Heart right ventricle (tissue), 16 donors: ENCODE measurements at regions not wholly inside any gene's neighbourhood (a gene's known extent, or its start where the extent isn't known, plus 50 kb on each side); places are given as distances from the start of the nearest gene placed in this dataset.
"Not testable (repeated sequence)": the region's sequence is repeated elsewhere in the genome, so short reads cannot be mapped to it uniquely, and the experiment has no call there.

Experiments
- ATAC-seq, 8 donors: fragments of 200-7000 bp; cut with Tn5 transposase; one replicate each; pipeline ENCODE4 v1.9.1; 2020; ENCODE audit warnings: mild to moderate bottlenecking in 8 of 8, moderate library complexity in 8 of 8, moderate number of reproducible peaks in 1 of 8
- DNase-seq, 2 donors: peaks; one replicate each; pipeline ENCODE4 v3.0.0-alpha.2; 2020
- H3K27ac ChIP-seq, 10 donors: fragments of 200-600 bp; sonication (generic) in 2 of 10; one replicate each; pipeline versions ENCODE4 v1.5.0 to v1.8.0; 2020 to 2022; ENCODE audit warnings: mild to moderate bottlenecking in 3 of 10
- H3K27me3 ChIP-seq, 7 donors: fragments of 200-600 bp; one replicate each; pipeline ENCODE4 v1.8.0; 2021 to 2022; ENCODE audit warnings: mild to moderate bottlenecking in 2 of 7
- H3K36me3 ChIP-seq, 9 donors: fragments of 200-600 bp; sonication (generic) in 1 of 9; one replicate each; pipeline versions ENCODE4 v1.5.0 to v1.8.0; 2020 to 2022; ENCODE audit warnings: mild to moderate bottlenecking in 2 of 9
- H3K4me1 ChIP-seq, 9 donors: fragments of 200-600 bp; sonication (generic) in 1 of 9; one replicate each; pipeline versions ENCODE4 v1.5.0 to v1.8.0; 2020 to 2022; ENCODE audit warnings: mild to moderate bottlenecking in 4 of 9
- H3K4me3 ChIP-seq, 10 donors: fragments of 200-600 bp; sonication (generic) in 2 of 10; one replicate each; pipeline versions ENCODE4 v1.5.0 to v1.8.0; 2020 to 2022; ENCODE audit warnings: mild to moderate bottlenecking in 7 of 10, moderate library complexity in 2 of 10
- H3K9me3 ChIP-seq, 11 donors: fragments of 200-600 bp in 10 of 11; sonication (generic) in 2 of 11; one replicate each; pipeline versions ENCODE4 v1.5.0 to v1.8.0; 2013 to 2022; ENCODE audit warnings: mild to moderate bottlenecking in 2 of 11, control low read depth in 1 of 11, moderate library complexity in 1 of 11
- CTCF ChIP-seq, 9 donors: fragments of 200-600 bp; sonication (generic) in 2 of 9; IDR thresholded peaks; one replicate each; pipeline versions ENCODE4 v1.5.0 to v1.8.0; 2021 to 2022; ENCODE audit warnings: antibody characterized with exemption in 9 of 9, mild to moderate bottlenecking in 5 of 9, moderate library complexity in 1 of 9
- WGBS, 2 donors: extraction: QIAGEN DNeasy Blood & Tissue Kit; methylation state at CpG; one replicate each; pipeline ENCODE4 v1.1.7; 2013; ENCODE audit warnings: inconsistent platforms in 1 of 2; 5-methylcytosine and 5-hydroxymethylcytosine counted together
- intact Hi-C, 10 donors: fragments of 100-400 bp; cut with DNase I; formaldehyde crosslinking; loops; one replicate each; pipeline versions ENCODE4 v1.11.1 to v1.14.2; 2022
- donor health status: Arrhythmogenic right ventricular cardiomyopathy.
- donor health status: ischemic (EF 13 %, LVEDD 7.1; RV severe dilation, severe dysfunction).
- donor health status: healthy with polysubstance abuse.
- donor health status: DM: no; HTN: yes; CAD: no.
- donor health status: DM: no; HTN: no; CAD: no.
- donor health status: ischemic (EF 25% LVEDD 6.9; RV normal size, moderate dysfunction).
- donor health status: ischemic (EF 25% LVEDD 5.7; RV mildly dilated, moderate dysfunction).
- donor health status: healthy.
- donor health status: DM: yes; HTN: yes; CAD: no.
- donor health status: Ischemic cardiomyopathy.
- donor health status: ischemic (EF 35%, LVEDD 5.7; RV mildly dilated, moderate dysfunction).
- donor health status: nonischemic (EF 11% LVEDD 7.7; RV severe dilation, severe dysfunction).
- donor health status: DM: yes; HTN: yes; CAD: no.
- donor health status: PGD.
- donor health status: ischemic (EF 29% LVEDD 5.4; RV normal size, mild dysfunction).
- donor health status: nonischemic (EF 23%, LVEDD 6.1; RV moderate dilation, normal function).

GRCh38 chr13:66154354-66154753 lies 1075.8 kb downstream of the PCDH9 start:
- H3K9me3 ChIP-seq = no peaks in the 10 kb centered on the region
- H3K27me3 ChIP-seq = no peaks in the 10 kb centered on the region
- no peaks in the 10 kb centered on the region for H3K36me3 ChIP-seq
- intact Hi-C loops = no loop called here
- H3K4me1 ChIP-seq = no peaks in the 10 kb centered on the region
- no peak overlapping the region for H3K4me3 ChIP-seq
- WGBS, 2 donors = 62 to 88% methylated on average over 1 of the region's 1 CpG
- ATAC-seq (no peak), DNase-seq (no peak)
- no peak overlapping the region for H3K27ac ChIP-seq
- TF ChIP-seq CTCF (IDR thresholded peaks at IDR 0.05) = no peak

GRCh38 chr13:66152596-66152995 lies 1077.5 kb downstream of the PCDH9 start:
- ATAC-seq = no peak
- Histone ChIP-seq H3K27me3 (no peaks in the 10 kb centered on the region), H3K36me3 (no peaks in the 10 kb centered on the region), H3K4me3 (no peak overlapping the region), H3K4me1 (no peaks in the 10 kb centered on the region), H3K9me3 (no peaks in the 10 kb centered on the region), H3K27ac (no peak overlapping the region)
- intact Hi-C loops = no loop called here
- no peak for TF ChIP-seq CTCF (IDR thresholded peaks at IDR 0.05)
- DNase-seq = no peak

GRCh38 chr13:66144357-66144756 lies 1085.8 kb downstream of the PCDH9 start:
- H3K4me3 ChIP-seq, DNase-seq, H3K36me3 ChIP-seq, H3K9me3 ChIP-seq, ATAC-seq, H3K27ac ChIP-seq, H3K4me1 ChIP-seq, intact Hi-C loops, H3K27me3 ChIP-seq: not testable (repeated sequence)
- WGBS, 2 donors = 93 to 96% methylated on average over 11 of the region's 11 CpGs

GRCh38 chr13:66139701-66140100 lies 1090.4 kb downstream of the PCDH9 start:
- ATAC-seq = no peak
- 37 to 44% methylated on average over 1 of the region's 1 CpG for WGBS, 2 donors
- intact Hi-C loops = no loop called here

GRCh38 chr13:66139250-66139649 lies 1090.9 kb downstream of the PCDH9 start:
- Histone ChIP-seq H3K27ac (no peak overlapping the region), H3K4me3 (no peak overlapping the region), H3K9me3 (peaks cover 0 to 8% (median 0%) of the 10 kb centered on the region in 11 donors), H3K4me1 (no peaks in the 10 kb centered on the region), H3K36me3 (no peaks in the 10 kb centered on the region), H3K27me3 (no peaks in the 10 kb centered on the region)
- WGBS, 2 donors = 70 to 73% methylated on average over 3 of the region's 3 CpGs
- DNase-seq (no peak), ATAC-seq (no peak)
- intact Hi-C loops = no loop called here
- no peak for TF ChIP-seq CTCF (IDR thresholded peaks at IDR 0.05)

More at GRCh38 chr13:66139701-66140100, 1090.4 kb downstream of the PCDH9 start:
- no peak for TF ChIP-seq CTCF (IDR thresholded peaks at IDR 0.05)
- H3K4me1 ChIP-seq = no peaks in the 10 kb centered on the region
- no peak overlapping the region for H3K4me3 ChIP-seq
- H3K27ac ChIP-seq = no peak overlapping the region
- peaks cover 0 to 8% (median 0%) of the 10 kb centered on the region in 11 donors for H3K9me3 ChIP-seq
- no peaks in the 10 kb centered on the region for H3K36me3 ChIP-seq
- no peak for DNase-seq
- no peaks in the 10 kb centered on the region for H3K27me3 ChIP-seq
